AG04450 (cell line): ENCODE measurements at regions not wholly inside any gene's neighbourhood (a gene's known extent, or its start where the extent isn't known, plus 50 kb on each side); places are given as distances from the start of the nearest gene placed in this dataset.

Source experiments
- CTCF ChIA-PET: fragments of 300-600, 350-600 bp; formaldehyde crosslinking; extraction: SDS; loops from one replicate; lab custom pipeline; 2022; ENCODE audit warnings: antibody characterized with exemption, inconsistent platforms; lab: Charles Lee
- POLR2A ChIA-PET: fragments of 350-600 bp; formaldehyde crosslinking; extraction: SDS; loops from one replicate; lab custom pipeline; 2021; ENCODE audit warnings: antibody characterized with exemption, inconsistent platforms; lab: Yijun Ruan, JAX
- DNase-seq: peaks from one replicate; pipeline ENCODE4 v3.0.0-alpha.2; 2011; ENCODE audit warnings: low read depth, low spot score
- H3K27ac ChIP-seq: one replicate; pipeline ENCODE4 v1.5.1; 2012; ENCODE audit warnings: low read depth, low read length, control low read depth
- H3K27me3 ChIP-seq: one replicate; pipeline ENCODE4 v1.6.0; 2012; ENCODE audit warnings: low read length; ENCODE audit not compliant: control insufficient read depth, insufficient read depth
- H3K4me3 ChIP-seq: 2 replicates; pipeline ENCODE4 v1.5.1; 2011; ENCODE audit warnings: mild to moderate bottlenecking, low read depth, low read length, control low read depth
- H3K9me3 ChIP-seq: 2 replicates; pipeline ENCODE4 v1.5.1; 2012; ENCODE audit warnings: low read length; ENCODE audit not compliant: control insufficient read depth, insufficient read depth
- CTCF ChIP-seq: IDR thresholded peaks from 2 replicates; pipeline ENCODE4 v1.5.1; 2011; ENCODE audit warnings: low read depth, low read length, control low read depth, inconsistent platforms

DNA sequence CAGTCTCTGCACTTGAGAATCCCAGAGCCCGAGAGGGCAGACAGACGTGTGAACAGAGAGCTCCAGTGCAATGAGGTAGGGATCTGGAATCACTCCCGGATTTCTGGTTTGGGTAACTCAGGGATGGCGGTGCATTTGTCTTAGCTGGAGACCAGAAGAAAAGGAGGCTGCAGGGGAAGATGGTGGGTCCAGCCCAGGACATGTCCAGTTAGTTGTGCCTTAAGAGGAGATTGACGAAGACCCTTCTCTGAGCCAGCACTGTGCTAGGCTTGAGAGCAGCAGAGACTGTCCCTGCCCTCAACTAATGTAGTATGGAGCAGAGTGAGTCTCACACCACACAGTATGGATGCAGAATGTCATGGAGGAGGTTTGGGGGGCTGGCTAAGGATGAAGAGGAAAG is 150.6 kb upstream of the COPS8 start:
- ChIA-PET POLR2A (no interaction called here), CTCF (interaction anchor here (0.9 kb wide), 1 partner anchor 9 kb away, joined by 3 read pairs; no protein-coding TSS in a partner anchor)
- H3K27me3 ChIP-seq: peaks cover 7% of the 10 kb centered on the region
- H3K4me3 ChIP-seq: no peak overlapping the region
- H3K9me3 ChIP-seq: no peaks in the 10 kb centered on the region
- H3K27ac ChIP-seq: no peak overlapping the region
- no peak for DNase-seq
- TF ChIP-seq CTCF: no peak

DNA sequence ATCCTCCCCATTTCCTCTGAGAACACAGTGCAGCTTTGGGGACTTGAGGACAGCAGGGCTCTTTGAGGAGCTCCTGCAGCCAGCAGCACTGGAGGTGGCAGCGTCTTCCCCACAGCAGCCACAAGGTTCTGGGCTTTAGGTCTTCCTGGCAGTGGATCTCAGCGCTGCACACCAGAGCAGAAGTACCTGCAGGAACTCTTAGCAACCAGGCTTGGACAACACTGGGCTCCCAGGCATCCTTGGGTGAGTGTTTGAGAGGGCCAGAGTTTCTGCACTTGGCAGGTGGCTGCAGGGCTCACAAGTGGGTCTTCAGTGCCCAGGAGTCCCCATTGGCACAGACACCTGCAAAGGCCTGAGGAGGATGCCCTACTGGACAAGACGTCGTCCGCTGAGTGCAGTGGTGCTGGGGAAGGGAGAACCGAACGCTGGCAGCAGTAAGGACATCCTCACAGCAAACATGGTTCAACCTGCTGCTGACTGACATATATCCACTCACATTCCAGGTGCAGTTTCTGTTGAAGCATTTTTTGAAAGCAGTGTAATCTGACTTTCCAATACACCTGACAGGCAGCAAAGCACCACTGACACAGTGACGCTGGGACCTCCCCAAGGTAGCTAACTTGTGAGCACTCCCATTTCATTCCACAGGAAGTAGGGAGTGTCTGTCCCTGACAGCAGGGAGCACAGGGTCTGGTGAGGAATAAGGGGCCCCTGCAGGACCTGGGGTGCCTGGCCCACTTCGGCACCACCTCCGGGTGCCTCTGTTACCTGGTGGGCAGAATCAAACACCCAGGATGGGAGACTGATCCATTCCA is 149.9 kb upstream of the COPS8 start:
- ChIA-PET CTCF (interaction anchor here (0.9 kb wide), 1 partner anchor 9 kb away, joined by 3 read pairs; no protein-coding TSS in a partner anchor), POLR2A (no interaction called here)
- no peak for DNase-seq
- H3K27ac ChIP-seq: no peak overlapping the region
- no peaks in the 10 kb centered on the region for H3K9me3 ChIP-seq
- no peak for TF ChIP-seq CTCF
- peaks cover 7% of the 10 kb centered on the region for H3K27me3 ChIP-seq
- H3K4me3 ChIP-seq: no peak overlapping the region

- POLR2A ChIA-PET: no interaction called here
- H3K27me3 ChIP-seq: peaks cover 7% of the 10 kb centered on the region
- no peaks in the 10 kb centered on the region for H3K9me3 ChIP-seq
- no peak overlapping the region for H3K4me3 ChIP-seq
- H3K27ac ChIP-seq: no peak overlapping the region
- no peak for TF ChIP-seq CTCF
- CTCF ChIA-PET: no interaction called here
- no peak for DNase-seq
Observed at GRCh38 chr2:236936446-236936940, 149.2 kb upstream of the COPS8 start.

- ChIA-PET CTCF (no interaction called here), POLR2A (no interaction called here)
- H3K9me3 ChIP-seq: no peaks in the 10 kb centered on the region
- no peak for DNase-seq
- no peak overlapping the region for H3K4me3 ChIP-seq
- TF ChIP-seq CTCF: no peak
- H3K27ac ChIP-seq: no peak overlapping the region
- H3K27me3 ChIP-seq: peaks cover 4% of the 10 kb centered on the region
Observed at GRCh38 chr2:236938126-236938525, 147.6 kb upstream of the COPS8 start.

- H3K4me3 ChIP-seq: no peak overlapping the region
- no peak for DNase-seq
- no peak overlapping the region for H3K27ac ChIP-seq
- peaks cover 2% of the 10 kb centered on the region for H3K27me3 ChIP-seq
- no peaks in the 10 kb centered on the region for H3K9me3 ChIP-seq
- CTCF ChIA-PET: no interaction called here
- POLR2A ChIA-PET: no interaction called here
- TF ChIP-seq CTCF: no peak
Observed at GRCh38 chr2:236939271-236939670, 146.4 kb upstream of the COPS8 start.
